DND-41 (cell line): ENCODE measurements at regions not wholly inside any gene's neighbourhood (a gene's known extent, or its start where the extent isn't known, plus 50 kb on each side); places are given as distances from the start of the nearest gene placed in this dataset.

Experiments
- ATAC-seq: fragments of 200-7000 bp; cut with Tn5 transposase; 3 replicates; pipeline ENCODE4 v1.9.1; 2021; ENCODE audit warnings: low read depth; ENCODE audit not compliant: insufficient read depth
- DNase-seq: peaks from one replicate; pipeline ENCODE4 v3.0.0-alpha.2; 2020
- H2AFZ ChIP-seq: 2 replicates; pipeline ENCODE4 v1.6.0; 2012; ENCODE audit warnings: low read depth, low read length
- H3K27ac ChIP-seq: 2 replicates; pipeline ENCODE4 v1.5.1; 2012; ENCODE audit warnings: low read length, inconsistent platforms
- H3K27me3 ChIP-seq: fragments of 200-600 bp; sonication (generic); 2 replicates; pipeline ENCODE4 v1.6.0; 2012; ENCODE audit warnings: low read length, mild to moderate bottlenecking, inconsistent platforms; ENCODE audit not compliant: insufficient read depth, poor library complexity
- H3K36me3 ChIP-seq: 2 replicates; pipeline ENCODE4 v1.5.1; 2012; ENCODE audit warnings: low read length, inconsistent platforms; ENCODE audit not compliant: insufficient read depth
- H3K4me1 ChIP-seq: 2 replicates; pipeline ENCODE4 v1.5.1; 2012; ENCODE audit warnings: mild to moderate bottlenecking, low read length; ENCODE audit not compliant: insufficient read depth
- H3K4me2 ChIP-seq: 2 replicates; pipeline ENCODE4 v1.6.0; 2012; ENCODE audit warnings: mild to moderate bottlenecking, moderate library complexity, low read length, inconsistent platforms; ENCODE audit not compliant: insufficient read depth
- H3K4me3 ChIP-seq, 2 experiments: fragments of 200-600 bp in 1 of 2; shearing (Covaris generic) in 1 of 2; 2 replicates each; pipeline ENCODE4 v1.5.1; 2012 to 2016; ENCODE audit warnings: inconsistent platforms in 2 of 2, low read length in 2 of 2, mild to moderate bottlenecking in 2 of 2, low read depth in 1 of 2, moderate library complexity in 1 of 2
- H3K79me2 ChIP-seq: 2 replicates; pipeline ENCODE4 v1.6.0; 2012; ENCODE audit warnings: low read length, inconsistent platforms; ENCODE audit not compliant: insufficient read depth
- H3K9ac ChIP-seq: 2 replicates; pipeline ENCODE4 v1.6.0; 2012; ENCODE audit warnings: low read depth, mild to moderate bottlenecking, inconsistent platforms, low read length, moderate library complexity
- H3K9me3 ChIP-seq: 2 replicates; pipeline ENCODE4 v1.5.1; 2012; ENCODE audit warnings: low read length, moderate library complexity, mild to moderate bottlenecking, inconsistent platforms; ENCODE audit not compliant: insufficient read depth, severe bottlenecking
- H4K20me1 ChIP-seq: 2 replicates; pipeline ENCODE4 v1.6.0; 2012; ENCODE audit warnings: low read length; ENCODE audit not compliant: insufficient read depth
- CTCF ChIP-seq: IDR thresholded peaks from 2 replicates; pipeline ENCODE4 v1.5.1; 2012; ENCODE audit warnings: borderline replicate concordance, low read length, moderate library complexity, mild to moderate bottlenecking; ENCODE audit not compliant: poor library complexity, severe bottlenecking; ENCODE audit errors: extremely low read depth
- EZH2 ChIP-seq: IDR thresholded peaks from 3 replicates; pipeline ENCODE4 v1.6.1; 2012; ENCODE audit warnings: borderline replicate concordance, low read depth, mild to moderate bottlenecking, moderate library complexity, low read length, inconsistent platforms; ENCODE audit not compliant: severe bottlenecking

DNA sequence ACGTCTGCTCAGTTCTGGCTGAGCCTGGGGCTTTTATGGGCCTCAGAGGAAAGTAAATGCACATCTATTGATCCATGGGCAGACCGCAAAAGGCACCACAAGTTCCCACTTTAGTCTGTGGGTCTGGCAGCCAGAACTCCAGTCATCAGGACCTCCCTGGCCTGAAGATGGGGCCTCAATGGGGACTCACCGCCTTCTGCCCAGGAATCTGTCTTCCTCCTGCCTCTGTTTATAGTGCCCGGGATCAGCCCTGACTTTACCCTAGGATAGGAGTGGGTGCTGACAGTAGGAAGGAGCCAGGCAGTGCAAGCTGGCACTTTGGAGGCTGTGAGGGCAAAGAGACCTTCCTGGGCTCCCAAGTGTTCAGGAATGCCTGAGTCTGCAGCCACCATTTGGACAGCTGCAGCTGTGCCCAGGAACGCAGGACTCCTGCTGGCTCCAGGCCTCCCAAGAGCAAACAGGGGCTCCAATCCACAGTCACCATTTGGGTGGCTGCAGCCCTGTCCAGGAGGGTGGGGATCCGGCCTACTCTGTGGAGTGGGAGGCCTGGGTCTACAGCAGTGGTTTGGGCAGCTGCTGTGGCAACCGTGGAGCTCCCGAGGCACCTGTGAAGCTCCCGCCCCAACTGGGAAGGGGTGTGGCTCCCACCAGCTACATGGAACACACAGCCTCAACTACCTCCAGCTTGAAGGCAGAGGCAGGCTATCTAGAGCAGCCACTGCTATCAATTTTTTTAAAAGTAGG, 1440.9 kb upstream of the ADGRL3 start:
- Histone ChIP-seq H3K4me1 (no peaks in the 10 kb centered on the region), H4K20me1 (no peaks in the 10 kb centered on the region), H3K27me3 (no peaks in the 10 kb centered on the region), H3K9me3 (peaks cover 7% of the 10 kb centered on the region), H2AFZ (no peak overlapping the region), H3K9ac (no peak overlapping the region), H3K27ac (no peak overlapping the region), H3K79me2 (no peaks in the 10 kb centered on the region), H3K36me3 (no peaks in the 10 kb centered on the region), H3K4me3 (no peak overlapping the region), H3K4me2 (no peak overlapping the region)
- DNase-seq, result no peak
- TF ChIP-seq EZH2, result no peak
- no peak for TF ChIP-seq CTCF
- ATAC-seq, result no peak

DNA sequence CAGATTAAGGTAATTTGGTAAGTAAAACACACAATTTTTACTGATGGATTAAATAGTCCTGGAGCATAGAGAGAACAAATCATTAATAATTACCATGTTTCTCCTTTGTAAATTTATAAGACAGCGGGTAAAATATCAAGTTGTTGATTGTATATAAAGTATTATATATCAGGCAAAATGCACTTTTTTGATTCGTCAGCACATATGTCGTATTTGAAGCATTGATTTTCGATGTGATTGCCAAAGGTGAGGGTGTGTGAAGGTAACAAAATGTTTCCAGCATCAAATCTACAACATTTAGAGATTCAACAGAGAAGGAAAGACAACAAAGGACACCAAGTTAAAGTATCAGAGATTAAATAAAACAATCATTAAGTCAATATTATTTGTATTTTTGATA, 1437.8 kb upstream of the ADGRL3 start:
- Histone ChIP-seq H3K27ac (no peak overlapping the region), H3K4me2 (no peak overlapping the region), H3K36me3 (no peaks in the 10 kb centered on the region), H4K20me1 (no peaks in the 10 kb centered on the region), H3K9me3 (peaks cover 7% of the 10 kb centered on the region), H3K79me2 (no peaks in the 10 kb centered on the region), H2AFZ (no peak overlapping the region), H3K9ac (no peak overlapping the region), H3K27me3 (no peaks in the 10 kb centered on the region), H3K4me1 (no peaks in the 10 kb centered on the region), H3K4me3 (no peak overlapping the region)
- DNase-seq (no peak), ATAC-seq (no peak)
- TF ChIP-seq CTCF (no peak), EZH2 (no peak)

DNA sequence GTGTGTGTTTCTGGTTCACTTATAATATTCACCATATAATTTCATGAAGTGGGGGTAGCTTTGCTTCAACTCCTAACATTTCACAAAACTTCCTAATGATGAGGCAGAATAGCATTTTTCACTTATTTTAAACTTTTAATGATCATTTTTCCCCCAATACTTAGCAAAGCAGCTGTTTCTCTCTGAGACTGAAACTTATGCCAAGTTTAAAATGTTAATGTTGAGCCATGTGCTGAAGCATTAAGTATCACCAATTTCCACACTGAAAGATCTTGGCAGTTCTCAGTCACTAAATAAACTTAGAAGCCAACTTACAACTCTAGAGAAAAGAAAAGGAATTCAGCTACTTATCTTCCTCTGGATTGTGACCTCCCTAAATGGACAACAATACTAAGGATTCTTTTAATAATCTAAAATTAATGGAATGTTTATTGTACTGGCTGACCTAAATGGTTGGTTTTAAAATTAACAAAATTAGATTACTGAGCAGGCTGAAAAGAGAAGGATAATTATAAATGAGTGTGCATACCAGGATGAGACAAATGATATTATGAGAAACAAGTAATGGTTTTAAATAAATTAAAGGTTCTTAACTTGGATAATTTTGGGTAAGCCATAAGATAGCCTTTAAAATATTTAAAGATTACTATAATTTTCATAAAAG, 1429.4 kb upstream of the ADGRL3 start:
- ATAC-seq (no peak), DNase-seq (no peak)
- TF ChIP-seq EZH2, result no peak
- no peak for TF ChIP-seq CTCF
- Histone ChIP-seq H4K20me1 (no peaks in the 10 kb centered on the region), H3K36me3 (no peaks in the 10 kb centered on the region), H3K79me2 (no peaks in the 10 kb centered on the region), H2AFZ (no peak overlapping the region), H3K27ac (no peak overlapping the region), H3K9ac (no peak overlapping the region), H3K4me2 (no peak overlapping the region), H3K4me1 (no peaks in the 10 kb centered on the region), H3K9me3 (no peaks in the 10 kb centered on the region), H3K27me3 (no peaks in the 10 kb centered on the region), H3K4me3 (no peak overlapping the region)
